Liver (tissue), 3 donors: ENCODE measurements at regions not wholly inside any gene's neighbourhood (a gene's known extent, or its start where the extent isn't known, plus 50 kb on each side); places are given as distances from the start of the nearest gene placed in this dataset.

ENCODE experiments used
- JUND ChIP-seq, 2 donors: IDR thresholded peaks; 2 replicates each; pipeline ENCODE4 v1.6.1; 2016; ENCODE audit warnings: antibody characterized with exemption in 2 of 2
- TF ChIP-seq, protein P1 (sequence below): IDR thresholded peaks from 2 replicates; pipeline ENCODE4 v1.6.1; 2016; ENCODE audit warnings: antibody characterized with exemption
- TF ChIP-seq, protein P2 (sequence below): fragments of 150-350 bp; IDR thresholded peaks from 2 replicates; pipeline ENCODE4 v1.5.1; 2017; ENCODE audit warnings: improper control_type of control experiment, low read depth, low read length; ENCODE audit not compliant: missing input control
- donor health status: healthy.
- donor health status: healthy.

GRCh38 chrX:129041319-129041718 lies 482.0 kb downstream of the SMARCA1 start:
- TF ChIP-seq, protein P1, sequence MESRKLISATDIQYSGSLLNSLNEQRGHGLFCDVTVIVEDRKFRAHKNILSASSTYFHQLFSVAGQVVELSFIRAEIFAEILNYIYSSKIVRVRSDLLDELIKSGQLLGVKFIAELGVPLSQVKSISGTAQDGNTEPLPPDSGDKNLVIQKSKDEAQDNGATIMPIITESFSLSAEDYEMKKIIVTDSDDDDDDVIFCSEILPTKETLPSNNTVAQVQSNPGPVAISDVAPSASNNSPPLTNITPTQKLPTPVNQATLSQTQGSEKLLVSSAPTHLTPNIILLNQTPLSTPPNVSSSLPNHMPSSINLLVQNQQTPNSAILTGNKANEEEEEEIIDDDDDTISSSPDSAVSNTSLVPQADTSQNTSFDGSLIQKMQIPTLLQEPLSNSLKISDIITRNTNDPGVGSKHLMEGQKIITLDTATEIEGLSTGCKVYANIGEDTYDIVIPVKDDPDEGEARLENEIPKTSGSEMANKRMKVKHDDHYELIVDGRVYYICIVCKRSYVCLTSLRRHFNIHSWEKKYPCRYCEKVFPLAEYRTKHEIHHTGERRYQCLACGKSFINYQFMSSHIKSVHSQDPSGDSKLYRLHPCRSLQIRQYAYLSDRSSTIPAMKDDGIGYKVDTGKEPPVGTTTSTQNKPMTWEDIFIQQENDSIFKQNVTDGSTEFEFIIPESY: no peak
- TF ChIP-seq, protein P2, sequence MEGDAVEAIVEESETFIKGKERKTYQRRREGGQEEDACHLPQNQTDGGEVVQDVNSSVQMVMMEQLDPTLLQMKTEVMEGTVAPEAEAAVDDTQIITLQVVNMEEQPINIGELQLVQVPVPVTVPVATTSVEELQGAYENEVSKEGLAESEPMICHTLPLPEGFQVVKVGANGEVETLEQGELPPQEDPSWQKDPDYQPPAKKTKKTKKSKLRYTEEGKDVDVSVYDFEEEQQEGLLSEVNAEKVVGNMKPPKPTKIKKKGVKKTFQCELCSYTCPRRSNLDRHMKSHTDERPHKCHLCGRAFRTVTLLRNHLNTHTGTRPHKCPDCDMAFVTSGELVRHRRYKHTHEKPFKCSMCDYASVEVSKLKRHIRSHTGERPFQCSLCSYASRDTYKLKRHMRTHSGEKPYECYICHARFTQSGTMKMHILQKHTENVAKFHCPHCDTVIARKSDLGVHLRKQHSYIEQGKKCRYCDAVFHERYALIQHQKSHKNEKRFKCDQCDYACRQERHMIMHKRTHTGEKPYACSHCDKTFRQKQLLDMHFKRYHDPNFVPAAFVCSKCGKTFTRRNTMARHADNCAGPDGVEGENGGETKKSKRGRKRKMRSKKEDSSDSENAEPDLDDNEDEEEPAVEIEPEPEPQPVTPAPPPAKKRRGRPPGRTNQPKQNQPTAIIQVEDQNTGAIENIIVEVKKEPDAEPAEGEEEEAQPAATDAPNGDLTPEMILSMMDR: no peak
- TF ChIP-seq JUND (IDR thresholded peaks at IDR 0.05): no peak
